LNCaP clone FGC (cell line): ENCODE measurements at regions not wholly inside any gene's neighbourhood (a gene's known extent, or its start where the extent isn't known, plus 50 kb on each side); places are given as distances from the start of the nearest gene placed in this dataset.
"Not testable (repeated sequence)": the region's sequence is repeated elsewhere in the genome, so short reads cannot be mapped to it uniquely, and the experiment has no call there.

ENCODE experiments used
- DNase-seq: peaks from one replicate; pipeline ENCODE4 v3.0.0-alpha.2; 2011; ENCODE audit warnings: low read depth
- H3K4me3 ChIP-seq: 2 replicates; pipeline ENCODE4 v1.5.1; 2011; ENCODE audit warnings: mild to moderate bottlenecking, low read depth, low read length, control low read depth
- TF ChIP-seq, protein P1 (sequence below): IDR thresholded peaks from 2 replicates; pipeline ENCODE4 v1.5.1; 2012; ENCODE audit warnings: mild to moderate bottlenecking; ENCODE audit not compliant: control insufficient read depth, insufficient read depth; ENCODE audit errors: extremely low read depth

DNA sequence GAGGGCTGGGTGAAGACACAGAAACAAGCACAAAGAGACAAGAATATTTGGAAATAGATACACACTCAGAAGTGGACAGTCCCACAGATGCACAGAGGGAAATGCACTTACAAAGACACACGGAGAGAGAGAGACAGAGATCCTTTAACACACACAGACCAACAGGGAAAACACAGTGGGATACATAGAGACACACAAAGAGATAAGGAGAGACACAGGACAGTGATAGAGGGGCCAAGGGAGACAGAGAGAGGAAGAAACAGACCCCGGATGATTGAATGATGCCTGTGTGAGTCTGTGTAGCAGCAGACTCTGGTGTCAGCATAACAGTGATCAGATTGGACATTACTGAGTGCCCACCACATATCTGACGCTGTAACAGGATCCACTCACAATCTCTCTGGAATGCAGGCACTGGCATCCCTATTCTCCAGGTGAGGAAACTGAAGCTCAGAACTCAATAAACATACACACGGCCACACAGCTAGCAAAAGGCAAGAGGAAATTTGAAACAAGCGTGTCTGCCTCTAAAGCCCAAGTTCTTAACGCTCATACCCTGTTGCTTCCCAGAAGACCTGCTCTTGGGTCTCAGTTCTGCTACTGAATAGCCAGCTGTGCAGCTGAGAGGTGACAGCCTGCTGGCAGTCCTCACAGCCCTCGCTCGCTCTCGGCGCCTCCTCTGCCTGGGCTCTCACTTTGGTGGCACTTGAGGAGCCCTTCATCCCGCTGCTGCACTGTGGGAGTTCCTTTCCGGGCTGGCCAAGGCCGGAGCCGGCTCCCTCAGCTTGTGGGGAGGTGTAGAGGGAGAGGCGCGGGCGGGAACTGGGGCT, 186.3 kb upstream of the NLRP1 start:
- DNase-seq: no peak
- TF ChIP-seq, protein P1, sequence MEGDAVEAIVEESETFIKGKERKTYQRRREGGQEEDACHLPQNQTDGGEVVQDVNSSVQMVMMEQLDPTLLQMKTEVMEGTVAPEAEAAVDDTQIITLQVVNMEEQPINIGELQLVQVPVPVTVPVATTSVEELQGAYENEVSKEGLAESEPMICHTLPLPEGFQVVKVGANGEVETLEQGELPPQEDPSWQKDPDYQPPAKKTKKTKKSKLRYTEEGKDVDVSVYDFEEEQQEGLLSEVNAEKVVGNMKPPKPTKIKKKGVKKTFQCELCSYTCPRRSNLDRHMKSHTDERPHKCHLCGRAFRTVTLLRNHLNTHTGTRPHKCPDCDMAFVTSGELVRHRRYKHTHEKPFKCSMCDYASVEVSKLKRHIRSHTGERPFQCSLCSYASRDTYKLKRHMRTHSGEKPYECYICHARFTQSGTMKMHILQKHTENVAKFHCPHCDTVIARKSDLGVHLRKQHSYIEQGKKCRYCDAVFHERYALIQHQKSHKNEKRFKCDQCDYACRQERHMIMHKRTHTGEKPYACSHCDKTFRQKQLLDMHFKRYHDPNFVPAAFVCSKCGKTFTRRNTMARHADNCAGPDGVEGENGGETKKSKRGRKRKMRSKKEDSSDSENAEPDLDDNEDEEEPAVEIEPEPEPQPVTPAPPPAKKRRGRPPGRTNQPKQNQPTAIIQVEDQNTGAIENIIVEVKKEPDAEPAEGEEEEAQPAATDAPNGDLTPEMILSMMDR: no peak
- no peak overlapping the region for H3K4me3 ChIP-seq

DNA sequence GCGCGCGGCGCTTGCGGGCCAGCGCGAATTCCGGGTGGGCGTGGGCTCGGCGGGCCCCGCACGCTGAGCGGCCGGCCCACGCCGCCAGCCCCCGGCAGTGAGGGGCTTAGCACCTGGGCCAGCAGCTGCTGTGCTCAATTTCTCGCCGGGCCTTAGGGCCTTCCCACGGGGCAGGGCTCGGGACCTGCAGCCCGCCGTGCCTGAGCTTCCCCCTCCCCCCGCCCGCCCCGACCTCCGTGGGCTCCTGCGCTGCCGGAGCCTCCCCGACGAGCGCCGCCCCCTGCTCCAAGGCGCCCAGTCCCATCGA, 186.9 kb upstream of the NLRP1 start:
- not testable (repeated sequence) for H3K4me3 ChIP-seq, DNase-seq

DNA sequence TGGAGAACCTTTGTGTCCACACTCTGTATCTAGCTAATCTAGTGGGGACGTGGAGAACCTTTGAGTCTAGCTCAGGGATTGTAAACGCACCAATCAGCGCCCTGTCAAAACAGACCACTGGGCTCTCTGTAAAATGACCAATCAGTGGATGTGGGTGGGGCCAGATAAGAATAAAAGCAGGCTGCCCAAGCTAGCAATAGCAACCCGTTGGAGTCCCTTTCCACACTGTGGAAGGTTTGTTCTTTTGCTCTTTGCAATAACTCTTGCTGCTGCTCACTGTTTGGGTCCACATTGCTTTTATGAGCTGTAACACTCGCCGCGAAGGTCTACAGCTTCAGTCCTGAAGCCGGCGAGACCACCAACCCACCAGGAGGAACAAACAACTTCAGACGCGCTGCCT, 187.7 kb upstream of the NLRP1 start:
- DNase-seq, H3K4me3 ChIP-seq: not testable (repeated sequence)

DNA sequence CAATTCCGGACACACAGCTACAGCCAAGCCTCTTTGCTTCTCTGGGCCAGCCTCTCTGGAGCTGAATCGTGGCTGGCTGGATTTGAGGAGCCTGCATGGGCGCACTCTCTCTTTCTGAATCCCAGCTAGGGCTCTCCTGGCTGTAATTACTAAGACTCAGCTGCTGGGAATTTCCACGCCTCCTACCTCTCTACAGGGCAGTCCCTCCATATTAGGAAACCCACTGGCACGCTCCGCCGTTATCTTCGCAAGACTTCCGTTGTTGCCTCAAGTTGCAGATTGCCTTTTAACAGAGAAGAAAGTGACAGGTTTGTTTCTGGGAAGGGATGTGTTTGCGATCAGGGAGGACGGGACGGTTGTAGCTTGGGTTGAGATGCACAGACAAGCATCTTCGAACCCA, 188.4 kb upstream of the NLRP1 start:
- TF ChIP-seq, protein P1: no peak
- no peak overlapping the region for H3K4me3 ChIP-seq
- DNase-seq: no peak

DNA sequence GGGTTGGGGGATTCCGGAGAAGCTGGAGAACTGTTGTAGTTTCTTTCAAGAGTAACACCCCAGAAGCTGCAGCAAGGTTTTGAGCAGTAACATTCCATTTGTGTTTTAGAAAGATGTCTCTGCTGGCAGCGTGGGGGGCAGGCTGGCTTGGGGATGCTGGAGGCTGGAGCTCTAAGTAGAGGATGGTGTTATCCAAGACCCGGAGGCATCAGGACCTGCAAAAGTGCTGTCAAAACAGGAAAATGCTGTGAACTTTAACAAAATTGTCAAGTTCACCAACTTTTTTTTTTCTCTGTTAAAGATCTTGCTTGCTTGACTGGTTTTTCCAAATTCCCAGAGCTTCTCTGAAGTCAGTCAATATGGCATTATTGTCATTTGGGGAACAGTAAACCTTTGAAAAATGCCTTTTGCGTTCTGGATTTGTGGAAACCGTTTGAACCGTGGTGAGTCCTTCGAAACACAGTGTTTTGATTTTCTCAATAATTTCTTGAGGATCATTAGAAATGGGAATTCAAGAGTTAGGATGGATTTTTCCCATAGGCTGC, 189.6 kb upstream of the NLRP1 start:
- TF ChIP-seq, protein P1: no peak
- no peak for DNase-seq
- H3K4me3 ChIP-seq: no peak overlapping the region

DNA sequence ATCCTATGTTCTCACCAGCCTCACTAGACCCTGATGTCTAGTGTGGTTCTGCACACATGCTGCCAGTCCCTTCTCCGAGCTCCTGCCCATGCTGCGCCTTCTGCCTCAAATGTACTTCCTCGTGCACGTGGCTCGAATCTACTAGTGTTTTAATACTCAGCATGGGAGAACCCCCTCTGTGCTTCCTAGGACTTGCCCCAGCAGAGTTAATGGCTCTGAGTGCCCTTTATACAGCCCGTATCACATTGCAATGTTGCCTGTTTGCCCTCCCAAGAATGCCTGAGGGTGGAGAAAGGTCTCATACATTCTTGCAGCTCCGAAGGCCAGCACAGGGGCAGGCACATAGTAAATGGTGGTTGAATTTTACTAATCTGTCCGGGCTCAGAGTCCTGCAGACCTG, 190.8 kb upstream of the NLRP1 start:
- H3K4me3 ChIP-seq: no peak overlapping the region
- DNase-seq: no peak
- TF ChIP-seq, protein P1: no peak

DNA sequence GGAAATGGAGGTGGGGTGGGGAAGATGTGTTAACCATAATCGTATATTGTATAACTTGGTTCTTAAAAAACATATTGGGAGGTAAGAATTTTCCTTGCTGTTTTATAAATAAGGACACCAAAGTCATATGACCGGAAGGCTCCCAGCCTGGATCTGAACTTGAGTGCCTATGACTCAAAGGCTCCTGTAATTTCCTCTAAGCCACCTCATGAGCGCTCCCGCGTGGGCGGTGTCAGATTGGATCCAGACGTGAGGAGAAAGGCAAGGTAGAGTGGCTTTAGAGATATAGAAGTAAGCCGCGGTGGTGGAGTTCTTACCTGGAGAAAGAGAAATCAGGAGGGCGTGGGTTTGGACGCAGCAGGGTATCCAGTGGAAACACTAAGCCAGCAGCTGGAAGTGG, 196.2 kb upstream of the NLRP1 start:
- no peak overlapping the region for H3K4me3 ChIP-seq
- no peak for DNase-seq
- TF ChIP-seq, protein P1: no peak

DNA sequence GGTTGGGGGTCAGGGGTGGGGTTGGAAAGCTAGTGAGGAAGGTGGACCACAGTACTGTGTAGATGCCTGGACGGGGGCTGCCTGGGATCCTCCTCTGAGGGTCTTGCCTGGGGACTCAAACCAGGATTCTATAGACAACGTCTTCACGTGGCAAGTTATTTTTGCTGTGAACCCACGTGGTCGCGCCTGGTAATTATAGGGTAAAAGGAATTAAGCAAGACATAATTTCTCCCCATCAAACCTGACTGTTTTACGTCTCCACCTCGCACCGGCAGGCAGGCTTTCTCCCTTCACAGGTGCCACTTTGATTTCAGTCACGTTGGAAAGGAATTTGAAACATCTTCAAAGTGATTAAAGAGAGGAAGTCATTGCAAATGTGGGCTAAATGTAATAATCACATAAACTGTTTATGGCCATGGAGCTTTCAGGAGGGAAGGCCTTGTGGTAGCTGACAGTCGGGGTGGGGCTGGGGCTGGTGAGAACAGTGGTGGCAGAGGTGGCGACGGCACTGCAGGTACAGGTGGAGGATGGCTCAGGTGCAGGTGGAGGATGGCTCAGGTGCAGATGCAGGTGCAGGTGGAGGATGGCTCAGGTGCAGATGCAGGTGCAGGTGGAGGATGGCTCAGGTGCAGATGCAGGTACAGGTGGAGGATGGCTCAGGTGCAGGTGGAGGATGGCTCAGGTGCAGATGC, 197.1 kb upstream of the NLRP1 start:
- H3K4me3 ChIP-seq: no peak overlapping the region
- DNase-seq: no peak
- TF ChIP-seq, protein P1: no peak
